CD14-positive monocyte (primary cell): ENCODE measurements at regions not wholly inside any gene's neighbourhood (a gene's known extent, or its start where the extent isn't known, plus 50 kb on each side); places are given as distances from the start of the nearest gene placed in this dataset.

ENCODE experiments used
- DNase-seq, 3 donors: peaks; one replicate each; pipeline ENCODE4 v3.0.0-alpha.2; 2011 to 2022
- H2AFZ ChIP-seq: 2 replicates; pipeline ENCODE4 v1.6.0; 2012; ENCODE audit warnings: mild to moderate bottlenecking, low read depth, low read length, inconsistent platforms; ENCODE audit not compliant: insufficient read depth, poor library complexity, severe bottlenecking
- H3K27ac ChIP-seq, 2 donors: 1 replicate in 1 of 2; 2 replicates in 1 of 2; pipeline ENCODE4 v1.5.1; 2012 to 2013; ENCODE audit warnings: low read length in 2 of 2, control low read depth in 1 of 2, inconsistent platforms in 1 of 2, low read depth in 1 of 2, mild to moderate bottlenecking in 1 of 2
- H3K27me3 ChIP-seq, 2 donors: one replicate each; pipeline versions ENCODE4 v1.6.0 to v1.6.1; 2011 to 2013; ENCODE audit warnings: low read length in 2 of 2; ENCODE audit not compliant: control insufficient read depth in 2 of 2, insufficient read depth in 2 of 2
- H3K36me3 ChIP-seq, 2 donors: replicated peaks in 1 of 2; 1 replicate in 1 of 2; 2 replicates in 1 of 2; pipeline versions ENCODE4 v1.5.1 to v1.6.1; 2012 to 2013; ENCODE audit warnings: low read length in 2 of 2, control low read depth in 1 of 2, inconsistent platforms in 1 of 2, mild to moderate bottlenecking in 1 of 2; ENCODE audit not compliant: insufficient read depth in 2 of 2, control insufficient read depth in 1 of 2
- H3K4me1 ChIP-seq, 2 donors: 1 replicate in 1 of 2; 2 replicates in 1 of 2; pipeline versions ENCODE4 v1.5.1 to v1.6.1; 2012 to 2013; ENCODE audit warnings: low read length in 2 of 2, control low read depth in 1 of 2, inconsistent platforms in 1 of 2, mild to moderate bottlenecking in 1 of 2, moderate library complexity in 1 of 2; ENCODE audit not compliant: insufficient read depth in 2 of 2, control insufficient read depth in 1 of 2
- H3K4me2 ChIP-seq: replicated peaks from 2 replicates; pipeline ENCODE3; 2012; ENCODE audit warnings: low read length, moderate library complexity, mild to moderate bottlenecking; ENCODE audit not compliant: poor library complexity, severe bottlenecking; ENCODE audit errors: extremely low read depth
- H3K4me3 ChIP-seq, 3 experiments: fragments of 200-600 bp in 1 of 3; sonication (generic) in 1 of 3; replicated peaks in 1 of 3; 1 replicate in 2 of 3; 2 replicates in 1 of 3; pipeline ENCODE4 v1.5.1; 2011 to 2013; ENCODE audit warnings: low read length in 3 of 3, mild to moderate bottlenecking in 3 of 3, control low read depth in 2 of 3, low read depth in 2 of 3, inconsistent platforms in 1 of 3, moderate library complexity in 1 of 3
- H3K79me2 ChIP-seq: 2 replicates; pipeline ENCODE4 v1.6.0; 2012; ENCODE audit warnings: mild to moderate bottlenecking, control low read depth, inconsistent platforms, low read length, moderate library complexity; ENCODE audit not compliant: insufficient read depth
- H3K9ac ChIP-seq: 2 replicates; pipeline ENCODE4 v1.6.0; 2017; ENCODE audit warnings: low read length, mild to moderate bottlenecking; ENCODE audit not compliant: insufficient read depth, poor library complexity, severe bottlenecking
- H3K9me3 ChIP-seq, 2 donors: replicated peaks in 1 of 2; 1 replicate in 1 of 2; 2 replicates in 1 of 2; pipeline versions ENCODE4 v1.5.1 to v1.6.1; 2012 to 2013; ENCODE audit warnings: low read length in 2 of 2, control low read depth in 1 of 2; ENCODE audit not compliant: control insufficient read depth in 1 of 2, insufficient read depth in 1 of 2
- H4K20me1 ChIP-seq: 2 replicates; pipeline ENCODE4 v1.6.0; 2012; ENCODE audit warnings: mild to moderate bottlenecking, low read length, control low read depth, moderate library complexity; ENCODE audit not compliant: insufficient read depth
- H3K27ac Mint-ChIP-seq, 7 donors: one replicate each; pipeline ENCODE4 v1.8.0; 2020; ENCODE audit warnings: mild to moderate bottlenecking in 7 of 7, mixed read lengths in 7 of 7, moderate library complexity in 6 of 7, inconsistent platforms in 2 of 7
- H3K27me3 Mint-ChIP-seq, 3 donors: one replicate each; pipeline ENCODE4 v1.8.0; 2021 to 2022; ENCODE audit warnings: low read depth in 3 of 3, mild to moderate bottlenecking in 3 of 3, mixed read lengths in 3 of 3, moderate library complexity in 3 of 3, inconsistent platforms in 1 of 3
- H3K36me3 Mint-ChIP-seq, 2 donors: one replicate each; pipeline ENCODE4 v1.8.0; 2020; ENCODE audit warnings: mixed read lengths in 2 of 2, inconsistent platforms in 1 of 2, mild to moderate bottlenecking in 1 of 2
- H3K4me1 Mint-ChIP-seq: one replicate; pipeline ENCODE4 v1.8.0; 2020; ENCODE audit warnings: mild to moderate bottlenecking, mixed read lengths
- H3K4me3 Mint-ChIP-seq, 2 donors: one replicate each; pipeline ENCODE4 v1.8.0; 2020; ENCODE audit warnings: mild to moderate bottlenecking in 2 of 2, mixed read lengths in 2 of 2, moderate library complexity in 1 of 2
- H3K9me3 Mint-ChIP-seq, 7 donors: one replicate each; pipeline ENCODE4 v1.8.0; 2020 to 2022; ENCODE audit warnings: mixed read lengths in 7 of 7, mild to moderate bottlenecking in 6 of 7, moderate library complexity in 6 of 7, inconsistent platforms in 2 of 7
- WGBS: methylation state at CpG from one replicate; pipeline ENCODE4 v1.1.5; 2013; ENCODE audit warnings: missing lambda C conversion rate; ENCODE audit not compliant: insufficient coverage; 5-methylcytosine and 5-hydroxymethylcytosine counted together
- intact Hi-C, 2 donors: fragments of 100-400 bp; cut with micrococcal nuclease; formaldehyde crosslinking; loops; one replicate each; pipeline versions ENCODE4 v1.15.0 to v1.15.1; 2023
- TF ChIP-seq, protein P1 (sequence below): fragments of 200-600 bp; IDR thresholded peaks from one replicate; pipeline ENCODE4 v1.8.0; 2022; ENCODE audit warnings: antibody characterized with exemption, mild to moderate bottlenecking

GRCh38 chr15:95918525-95918924 is 412.0 kb upstream of the NR2F2 start:
- intact Hi-C loops = no loop called here
- no peaks in the 10 kb centered on the region for H3K4me1 ChIP-seq
- H3K4me3 ChIP-seq = no peak overlapping the region
- no peaks in the 10 kb centered on the region for H3K36me3 Mint-ChIP-seq
- H3K9me3 Mint-ChIP-seq = no peaks in the 10 kb centered on the region
- no peak overlapping the region for H3K4me2 ChIP-seq
- H3K27me3 Mint-ChIP-seq = no peaks in the 10 kb centered on the region
- H3K27ac ChIP-seq = no peak overlapping the region
- no peaks in the 10 kb centered on the region for H3K79me2 ChIP-seq
- no peaks in the 10 kb centered on the region for H3K9me3 ChIP-seq
- no peaks in the 10 kb centered on the region for H3K27me3 ChIP-seq
- no peak overlapping the region for H3K9ac ChIP-seq
- H2AFZ ChIP-seq = no peak overlapping the region
- WGBS = no CpG with 5 or more reads among the region's 3 CpGs
- TF ChIP-seq, protein P1, sequence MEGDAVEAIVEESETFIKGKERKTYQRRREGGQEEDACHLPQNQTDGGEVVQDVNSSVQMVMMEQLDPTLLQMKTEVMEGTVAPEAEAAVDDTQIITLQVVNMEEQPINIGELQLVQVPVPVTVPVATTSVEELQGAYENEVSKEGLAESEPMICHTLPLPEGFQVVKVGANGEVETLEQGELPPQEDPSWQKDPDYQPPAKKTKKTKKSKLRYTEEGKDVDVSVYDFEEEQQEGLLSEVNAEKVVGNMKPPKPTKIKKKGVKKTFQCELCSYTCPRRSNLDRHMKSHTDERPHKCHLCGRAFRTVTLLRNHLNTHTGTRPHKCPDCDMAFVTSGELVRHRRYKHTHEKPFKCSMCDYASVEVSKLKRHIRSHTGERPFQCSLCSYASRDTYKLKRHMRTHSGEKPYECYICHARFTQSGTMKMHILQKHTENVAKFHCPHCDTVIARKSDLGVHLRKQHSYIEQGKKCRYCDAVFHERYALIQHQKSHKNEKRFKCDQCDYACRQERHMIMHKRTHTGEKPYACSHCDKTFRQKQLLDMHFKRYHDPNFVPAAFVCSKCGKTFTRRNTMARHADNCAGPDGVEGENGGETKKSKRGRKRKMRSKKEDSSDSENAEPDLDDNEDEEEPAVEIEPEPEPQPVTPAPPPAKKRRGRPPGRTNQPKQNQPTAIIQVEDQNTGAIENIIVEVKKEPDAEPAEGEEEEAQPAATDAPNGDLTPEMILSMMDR = no peak
- no peaks in the 10 kb centered on the region for H3K4me1 Mint-ChIP-seq
- no peak overlapping the region for H3K27ac Mint-ChIP-seq
- no peak overlapping the region for H3K4me3 Mint-ChIP-seq
- no peak for DNase-seq
- H3K36me3 ChIP-seq = no peaks in the 10 kb centered on the region
- H4K20me1 ChIP-seq = no peaks in the 10 kb centered on the region

GRCh38 chr15:95919460-95919859 is 411.0 kb upstream of the NR2F2 start:
- no peaks in the 10 kb centered on the region for H3K36me3 Mint-ChIP-seq
- no peak overlapping the region for H3K4me2 ChIP-seq
- H3K27ac ChIP-seq = no peak overlapping the region
- H3K36me3 ChIP-seq = no peaks in the 10 kb centered on the region
- H3K4me1 Mint-ChIP-seq = no peaks in the 10 kb centered on the region
- no peaks in the 10 kb centered on the region for H3K79me2 ChIP-seq
- no peaks in the 10 kb centered on the region for H3K27me3 ChIP-seq
- no peak overlapping the region for H3K4me3 Mint-ChIP-seq
- H3K4me1 ChIP-seq = no peaks in the 10 kb centered on the region
- no peaks in the 10 kb centered on the region for H3K27me3 Mint-ChIP-seq
- intact Hi-C loops = no loop called here
- TF ChIP-seq, protein P1 = no peak
- no peak overlapping the region for H3K9ac ChIP-seq
- no peak for DNase-seq
- H2AFZ ChIP-seq = no peak overlapping the region
- WGBS = 80% methylated on average over 1 of the region's 1 CpG
- H3K27ac Mint-ChIP-seq = no peak overlapping the region
- H3K9me3 ChIP-seq = no peaks in the 10 kb centered on the region
- no peaks in the 10 kb centered on the region for H3K9me3 Mint-ChIP-seq
- H4K20me1 ChIP-seq = no peaks in the 10 kb centered on the region
- H3K4me3 ChIP-seq = no peak overlapping the region
